Right lobe of liver (tissue), 4 donors: ENCODE measurements at regions not wholly inside any gene's neighbourhood (a gene's known extent, or its start where the extent isn't known, plus 50 kb on each side); places are given as distances from the start of the nearest gene placed in this dataset.

ENCODE experiments used
- POLR2A ChIP-seq: fragments of 450-650 bp; IDR thresholded peaks from one replicate; pipeline ENCODE4 v1.6.1; 2017; ENCODE audit warnings: antibody characterized with exemption, mild to moderate bottlenecking
- TF ChIP-seq, protein P1 (sequence below), 4 donors: fragments of 200-600 bp in 3 of 4; fragments of 450-650 bp in 1 of 4; IDR thresholded peaks; one replicate each; pipeline versions ENCODE4 v1.5.1 to v1.8.0; 2016 to 2022; ENCODE audit warnings: antibody characterized with exemption in 4 of 4, mild to moderate bottlenecking in 2 of 4
- donor health status: DM: no; HTN: no; CAD: no.
- donor health status: DM: no; HTN: no; CAD: no.
- donor health status: DM: no; HTN: yes; CAD: no.

DNA sequence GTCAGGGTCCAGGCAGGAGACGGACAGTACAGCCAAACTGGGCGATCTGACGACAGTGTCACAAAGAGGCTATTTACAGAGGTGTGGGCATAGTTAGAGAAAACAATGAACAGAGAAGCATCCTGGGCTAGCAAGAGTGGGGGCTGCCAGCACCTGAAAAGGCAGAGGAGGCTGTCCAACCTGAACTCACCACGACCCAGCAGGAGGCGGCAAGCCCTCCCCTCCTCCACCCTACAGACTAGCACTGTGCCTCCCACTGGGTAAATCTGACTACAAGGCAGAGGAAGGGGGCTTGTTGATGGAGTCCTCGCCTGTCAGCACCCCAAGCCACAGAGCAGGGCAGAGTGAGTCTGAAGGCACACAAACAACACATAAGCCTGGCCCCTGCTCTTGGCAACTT is 52.8 kb upstream of the CDYL start:
- TF ChIP-seq, protein P1, sequence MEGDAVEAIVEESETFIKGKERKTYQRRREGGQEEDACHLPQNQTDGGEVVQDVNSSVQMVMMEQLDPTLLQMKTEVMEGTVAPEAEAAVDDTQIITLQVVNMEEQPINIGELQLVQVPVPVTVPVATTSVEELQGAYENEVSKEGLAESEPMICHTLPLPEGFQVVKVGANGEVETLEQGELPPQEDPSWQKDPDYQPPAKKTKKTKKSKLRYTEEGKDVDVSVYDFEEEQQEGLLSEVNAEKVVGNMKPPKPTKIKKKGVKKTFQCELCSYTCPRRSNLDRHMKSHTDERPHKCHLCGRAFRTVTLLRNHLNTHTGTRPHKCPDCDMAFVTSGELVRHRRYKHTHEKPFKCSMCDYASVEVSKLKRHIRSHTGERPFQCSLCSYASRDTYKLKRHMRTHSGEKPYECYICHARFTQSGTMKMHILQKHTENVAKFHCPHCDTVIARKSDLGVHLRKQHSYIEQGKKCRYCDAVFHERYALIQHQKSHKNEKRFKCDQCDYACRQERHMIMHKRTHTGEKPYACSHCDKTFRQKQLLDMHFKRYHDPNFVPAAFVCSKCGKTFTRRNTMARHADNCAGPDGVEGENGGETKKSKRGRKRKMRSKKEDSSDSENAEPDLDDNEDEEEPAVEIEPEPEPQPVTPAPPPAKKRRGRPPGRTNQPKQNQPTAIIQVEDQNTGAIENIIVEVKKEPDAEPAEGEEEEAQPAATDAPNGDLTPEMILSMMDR (IDR thresholded peaks at IDR 0.05) = no peak
- TF ChIP-seq POLR2A = no peak
